ENCODE measurements at regions not wholly inside any gene's neighbourhood (a gene's known extent, or its start where the extent isn't known, plus 50 kb on each side); places are given as distances from the start of the nearest gene placed in this dataset.

DNA sequence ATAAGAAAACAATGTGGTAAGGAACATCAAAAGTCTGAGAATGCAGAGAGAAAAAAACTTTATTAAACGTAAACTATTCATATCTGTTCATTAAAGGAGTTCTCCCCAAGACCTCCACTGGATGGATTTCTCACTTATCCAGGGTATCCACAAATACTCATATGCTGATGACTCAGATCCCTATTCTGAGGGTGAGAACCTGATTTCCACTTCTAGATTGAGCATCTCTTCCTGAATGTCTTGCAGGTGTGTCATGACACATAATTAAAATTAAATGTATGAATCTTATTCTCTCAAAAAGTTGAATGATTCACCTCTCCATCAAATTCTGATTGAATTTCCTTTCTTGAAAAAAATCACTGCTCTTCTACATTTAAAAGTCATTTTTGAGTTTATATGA lies 199.9 kb downstream of the MFSD1 start:
- Histone ChIP-seq H3K4me3 (no peak overlapping the region), H3K27me3 (no peaks in the 10 kb centered on the region), H3K36me3 (no peaks in the 10 kb centered on the region), H3K27ac (no peak overlapping the region), H3K9me3 (no peaks in the 10 kb centered on the region), H3K4me1 (no peaks in the 10 kb centered on the region)
- TF ChIP-seq, protein P1, sequence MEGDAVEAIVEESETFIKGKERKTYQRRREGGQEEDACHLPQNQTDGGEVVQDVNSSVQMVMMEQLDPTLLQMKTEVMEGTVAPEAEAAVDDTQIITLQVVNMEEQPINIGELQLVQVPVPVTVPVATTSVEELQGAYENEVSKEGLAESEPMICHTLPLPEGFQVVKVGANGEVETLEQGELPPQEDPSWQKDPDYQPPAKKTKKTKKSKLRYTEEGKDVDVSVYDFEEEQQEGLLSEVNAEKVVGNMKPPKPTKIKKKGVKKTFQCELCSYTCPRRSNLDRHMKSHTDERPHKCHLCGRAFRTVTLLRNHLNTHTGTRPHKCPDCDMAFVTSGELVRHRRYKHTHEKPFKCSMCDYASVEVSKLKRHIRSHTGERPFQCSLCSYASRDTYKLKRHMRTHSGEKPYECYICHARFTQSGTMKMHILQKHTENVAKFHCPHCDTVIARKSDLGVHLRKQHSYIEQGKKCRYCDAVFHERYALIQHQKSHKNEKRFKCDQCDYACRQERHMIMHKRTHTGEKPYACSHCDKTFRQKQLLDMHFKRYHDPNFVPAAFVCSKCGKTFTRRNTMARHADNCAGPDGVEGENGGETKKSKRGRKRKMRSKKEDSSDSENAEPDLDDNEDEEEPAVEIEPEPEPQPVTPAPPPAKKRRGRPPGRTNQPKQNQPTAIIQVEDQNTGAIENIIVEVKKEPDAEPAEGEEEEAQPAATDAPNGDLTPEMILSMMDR (IDR thresholded peaks at IDR 0.05) = no peak
- TF ChIP-seq POLR2A (IDR thresholded peaks at IDR 0.05) = no peak
- DNase-seq (no peak), ATAC-seq (no peak)
- WGBS (ENCODE audit: insufficient coverage, low coverage, low lambda C conversion rate, missing lambda C conversion rate) = 44% methylated on average over 1 of the region's 1 CpG
- intact Hi-C loops (cut with DNase I) = no loop called here

DNA sequence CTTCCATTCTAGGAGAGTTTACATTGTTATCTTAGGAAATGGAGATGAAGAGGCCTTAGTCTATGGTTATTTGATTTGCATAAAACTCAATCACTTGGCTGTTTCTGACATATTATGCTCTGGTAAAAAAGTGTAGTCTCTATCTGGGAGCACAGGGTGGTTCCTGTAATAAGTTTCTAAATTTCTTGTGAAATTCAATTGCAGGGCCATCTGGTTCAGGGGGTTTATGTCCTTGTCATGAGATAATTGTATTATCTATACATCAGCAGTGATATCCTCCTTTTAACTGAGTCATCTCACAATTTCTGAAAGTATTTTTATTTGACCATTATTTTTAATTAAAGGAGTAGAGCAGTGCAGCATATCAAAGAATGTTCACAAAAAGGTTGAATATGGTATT lies 203.3 kb downstream of the MFSD1 start:
- Histone ChIP-seq H3K4me3 (no peak overlapping the region), H3K27ac (no peak overlapping the region), H3K36me3 (no peaks in the 10 kb centered on the region), H3K9me3 (no peaks in the 10 kb centered on the region), H3K27me3 (no peaks in the 10 kb centered on the region), H3K4me1 (no peaks in the 10 kb centered on the region)
- intact Hi-C loops (cut with DNase I) = no loop called here
- no peak for ATAC-seq
- DNase-seq = no peak
- TF ChIP-seq, protein P1 (IDR thresholded peaks at IDR 0.05) = no peak
- TF ChIP-seq POLR2A (IDR thresholded peaks at IDR 0.05) = no peak

DNA sequence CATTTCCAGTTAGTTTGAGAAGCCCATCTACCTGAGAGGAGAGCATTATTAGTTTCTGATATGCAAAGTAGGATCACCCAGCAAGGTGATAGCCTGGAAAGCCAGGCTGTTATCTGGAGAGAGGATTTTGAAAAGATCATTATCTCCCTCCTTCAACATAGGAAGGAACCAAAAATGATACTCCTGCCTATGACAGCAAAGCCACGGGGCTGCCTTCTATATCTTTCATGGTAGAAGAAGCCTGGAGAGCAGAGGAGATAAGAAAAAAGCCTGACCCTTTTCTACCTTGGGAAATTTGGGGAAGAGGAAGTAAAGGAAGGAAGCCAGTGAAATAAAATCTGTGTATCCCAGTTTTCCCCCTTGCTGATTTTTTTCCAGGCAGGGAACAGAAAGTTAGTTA lies 205.5 kb downstream of the MFSD1 start:
- H3K4me1 ChIP-seq = no peaks in the 10 kb centered on the region
- no peak for TF ChIP-seq POLR2A (IDR thresholded peaks at IDR 0.05)
- TF ChIP-seq, protein P1 (IDR thresholded peaks at IDR 0.05) = no peak
- H3K4me3 ChIP-seq = no peak overlapping the region
- DNase-seq (no peak), ATAC-seq (no peak)
- intact Hi-C loops (cut with DNase I) = no loop called here
- H3K27ac ChIP-seq = no peak overlapping the region
- H3K9me3 ChIP-seq = no peaks in the 10 kb centered on the region
- WGBS (ENCODE audit: insufficient coverage, low coverage, low lambda C conversion rate, missing lambda C conversion rate) = 0% methylated on average over 1 of the region's 1 CpG
- no peaks in the 10 kb centered on the region for H3K27me3 ChIP-seq
- H3K36me3 ChIP-seq = no peaks in the 10 kb centered on the region

DNA sequence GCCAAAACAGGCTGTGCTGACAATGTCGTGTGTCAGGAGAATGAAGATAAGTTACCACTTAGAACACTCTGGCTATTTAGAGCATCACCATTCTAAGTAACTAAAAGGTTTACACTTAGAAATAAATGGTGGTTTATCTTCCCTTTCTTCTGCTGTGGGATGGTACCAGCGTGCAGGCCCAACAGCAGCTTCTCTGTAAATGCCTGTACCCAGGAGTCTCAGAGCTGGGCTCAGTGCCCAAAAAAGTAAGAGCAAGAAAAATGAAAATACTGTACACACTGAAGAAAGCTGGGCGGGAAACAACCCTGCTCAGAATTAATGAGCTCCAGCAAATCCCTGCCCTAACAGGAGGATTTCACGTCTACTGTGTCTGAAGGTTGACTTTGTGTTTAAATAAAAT lies 206.5 kb downstream of the MFSD1 start:
- TF ChIP-seq, protein P1 (IDR thresholded peaks at IDR 0.05) = no peak
- TF ChIP-seq POLR2A (IDR thresholded peaks at IDR 0.05) = no peak
- WGBS (ENCODE audit: insufficient coverage, low coverage, low lambda C conversion rate, missing lambda C conversion rate) = 33% methylated on average over 4 of the region's 4 CpGs

DNA sequence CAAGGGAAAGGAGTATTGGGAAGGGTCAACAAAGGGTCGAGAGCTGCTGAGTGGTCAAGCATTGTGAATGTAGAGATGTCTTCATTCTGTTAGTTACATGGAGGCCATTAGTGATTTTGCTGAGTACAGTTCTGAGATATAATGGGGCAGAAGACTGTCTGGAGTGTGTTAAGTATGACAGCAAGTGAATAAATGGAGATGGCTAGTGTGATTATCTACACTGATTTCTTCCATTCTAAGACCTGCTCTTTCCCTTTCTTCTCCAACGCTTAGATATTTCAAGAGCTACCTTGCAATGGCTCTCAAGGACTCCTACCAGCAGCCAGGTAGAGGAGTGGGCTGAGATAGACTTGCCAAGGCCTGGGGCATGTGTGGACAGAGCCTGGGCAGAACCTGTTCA lies 216.5 kb downstream of the MFSD1 start:
- Histone ChIP-seq H3K4me3 (no peak overlapping the region), H3K27ac (no peak overlapping the region), H3K4me1 (no peaks in the 10 kb centered on the region), H3K36me3 (no peaks in the 10 kb centered on the region), H3K27me3 (no peaks in the 10 kb centered on the region), H3K9me3 (no peaks in the 10 kb centered on the region)
- DNase-seq (no peak), ATAC-seq (no peak)
- TF ChIP-seq POLR2A (IDR thresholded peaks at IDR 0.05) = no peak
- TF ChIP-seq, protein P1 (IDR thresholded peaks at IDR 0.05) = no peak
- intact Hi-C loops (cut with DNase I) = no loop called here
- 52% methylated on average over 2 of the region's 2 CpGs for WGBS (ENCODE audit: insufficient coverage, low coverage, low lambda C conversion rate, missing lambda C conversion rate)

More for the DNA sequence above, 206.5 kb downstream of the MFSD1 start:
- Histone ChIP-seq H3K9me3 (no peaks in the 10 kb centered on the region), H3K4me1 (no peaks in the 10 kb centered on the region), H3K4me3 (no peak overlapping the region), H3K27me3 (no peaks in the 10 kb centered on the region), H3K27ac (no peak overlapping the region), H3K36me3 (no peaks in the 10 kb centered on the region)
- intact Hi-C loops (cut with DNase I) = no loop called here
- DNase-seq (no peak), ATAC-seq (no peak)
